K562 (cell line): ENCODE measurements at regions not wholly inside any gene's neighbourhood (a gene's known extent, or its start where the extent isn't known, plus 50 kb on each side); places are given as distances from the start of the nearest gene placed in this dataset.

Experiments used
- ATAC-seq: fragments of 200-7000 bp; cut with Tn5 transposase; 3 replicates; pipeline ENCODE4 v1.9.1; 2020; ENCODE audit warnings: moderate library complexity
- BruUV-seq: library from RNA; stranded (reverse); fragments of 400-500 nt; replicated peaks from 2 replicates; lab custom pipeline; 2021; lab: Mats Ljungman, UMichigan
- CTCF ChIA-PET: fragments of 300-600 bp; formaldehyde crosslinking; extraction: SDS; loops from one replicate; lab custom pipeline; 2021; ENCODE audit warnings: low intra/inter-chr PET ratio; lab: Yijun Ruan, JAX
- POLR2A ChIA-PET: fragments of 300-600, 350-650 bp; sonication (Branson Sonifier 250); formaldehyde crosslinking; extraction: SDS; loops from one replicate; lab custom pipeline; 2021; ENCODE audit warnings: antibody characterized with exemption, inconsistent platforms; lab: Yijun Ruan, JAX
- DNase-seq, 4 experiments: peaks; one replicate each; pipeline versions ENCODE4 v3.0.0 to v3.0.0-alpha.2; 2011 to 2018; ENCODE audit warnings: low spot score in 3 of 4, mixed read lengths in 3 of 4; ENCODE audit errors: extremely low read depth in 1 of 4
- FAIRE-seq: peaks from 2 replicates; lab custom pipeline; 2011; peaks lifted over from hg19 to GRCh38; lab: Jason Lieb, UNC
- H2AFZ ChIP-seq: 2 replicates; pipeline ENCODE4 v1.6.0; 2011; ENCODE audit warnings: low read depth, low read length, control low read depth, inconsistent platforms
- H3K27ac ChIP-seq: fragments of 200-600 bp; 3 replicates; pipeline ENCODE4 v1.8.0; 2011; ENCODE audit warnings: low read depth, mild to moderate bottlenecking, control low read depth, inconsistent platforms, low read length, moderate library complexity, mixed read lengths; ENCODE audit errors: extremely low read depth
- H3K27me3 ChIP-seq, 2 experiments: fragments of 300-600 bp in 1 of 2; 2 replicates in 1 of 2; 3 replicates in 1 of 2; pipeline versions ENCODE4 v1.6.0 to v1.8.0; 2011; ENCODE audit warnings: inconsistent platforms in 2 of 2, low read length in 2 of 2, mild to moderate bottlenecking in 1 of 2, mixed read lengths in 1 of 2, moderate library complexity in 1 of 2; ENCODE audit not compliant: control insufficient read depth in 2 of 2, insufficient read depth in 2 of 2
- H3K36me3 ChIP-seq: fragments of 300-600 bp; 3 replicates; pipeline ENCODE4 v1.8.0; 2011; ENCODE audit warnings: mild to moderate bottlenecking, low read length, inconsistent platforms; ENCODE audit not compliant: control insufficient read depth, insufficient read depth
- H3K4me1 ChIP-seq, 2 experiments: fragments of 200-600 bp in 1 of 2; replicated peaks in 1 of 2; 2 replicates in 1 of 2; 3 replicates in 1 of 2; pipeline versions ENCODE4 v1.5.1 to v1.8.0; 2011; ENCODE audit warnings: inconsistent platforms in 2 of 2, low read length in 2 of 2, mild to moderate bottlenecking in 1 of 2, mixed read lengths in 1 of 2, moderate library complexity in 1 of 2; ENCODE audit not compliant: control insufficient read depth in 2 of 2, insufficient read depth in 2 of 2
- H3K4me2 ChIP-seq: 2 replicates; pipeline ENCODE4 v1.6.1; 2011; ENCODE audit warnings: low read length, control low read depth, inconsistent platforms, mixed read lengths; ENCODE audit not compliant: insufficient read depth
- H3K4me3 ChIP-seq: fragments of 200-600 bp; sonication (generic), shearing (Covaris generic); 2 replicates; pipeline ENCODE4 v1.5.1; 2016; ENCODE audit warnings: control low read depth, inconsistent platforms
- H3K79me2 ChIP-seq: fragments of 200-600 bp; 3 replicates; pipeline ENCODE4 v1.8.0; 2011; ENCODE audit warnings: low read length, inconsistent platforms; ENCODE audit not compliant: control insufficient read depth, insufficient read depth
- H3K9ac ChIP-seq, 2 experiments: 2 replicates each; pipeline versions ENCODE4 v1.6.0 to v1.6.1; 2011; ENCODE audit warnings: low read depth in 2 of 2, low read length in 2 of 2, control low read depth in 1 of 2, inconsistent platforms in 1 of 2, mild to moderate bottlenecking in 1 of 2, mixed read lengths in 1 of 2; ENCODE audit not compliant: insufficient read depth in 1 of 2
- H3K9me1 ChIP-seq: one replicate; pipeline ENCODE4 v1.6.0; 2011; ENCODE audit warnings: inconsistent platforms, mild to moderate bottlenecking, low read length, moderate library complexity; ENCODE audit not compliant: control insufficient read depth, insufficient read depth
- H3K9me3 ChIP-seq: replicated peaks from 2 replicates; pipeline ENCODE4 v1.5.1; 2011; ENCODE audit warnings: low read depth, low read length, inconsistent platforms; ENCODE audit not compliant: control insufficient read depth, insufficient read depth
- H4K20me1 ChIP-seq: replicated peaks from 2 replicates; pipeline ENCODE4 v1.6.1; 2011; ENCODE audit warnings: low read length, inconsistent platforms, mixed read lengths; ENCODE audit not compliant: control insufficient read depth, insufficient read depth
- BHLHE40 ChIP-seq: IDR thresholded peaks from 2 replicates; pipeline ENCODE4 v1.6.1; 2011; ENCODE audit warnings: low read length, improper control_type of control experiment
- CHCHD3 ChIP-seq: fragments of 250-450 bp; sonication (Bioruptor Pico); IDR thresholded peaks from 2 replicates; pipeline ENCODE4 v2.1.2; 2022; ENCODE audit warnings: mild to moderate bottlenecking
- HOXB6 ChIP-seq: fragments of 250-450 bp; sonication (Bioruptor Pico); IDR thresholded peaks from 2 replicates; pipeline ENCODE4 v1.5.1; 2022; ENCODE audit warnings: mild to moderate bottlenecking, borderline replicate concordance
- PHTF2 ChIP-seq: fragments of 250-450 bp; sonication (Bioruptor Pico); IDR thresholded peaks from 2 replicates; pipeline ENCODE4 v1.5.0; 2021; ENCODE audit warnings: mild to moderate bottlenecking
- SIN3B ChIP-seq: fragments of 450-650 bp; IDR thresholded peaks from 2 replicates; pipeline ENCODE4 v1.6.1; 2017; ENCODE audit warnings: low read depth, mild to moderate bottlenecking, moderate library complexity
- XRCC5 ChIP-seq: fragments of 200-400 bp; formaldehyde crosslinking; IDR thresholded peaks from 2 replicates; pipeline ENCODE4 v1.6.1; 2017; ENCODE audit warnings: low read depth, mild to moderate bottlenecking, low read length
- ZNF316 ChIP-seq: fragments of 450-650 bp; IDR thresholded peaks from 2 replicates; pipeline ENCODE4 v1.6.1; 2016
- ZNF57 ChIP-seq: fragments of 450-650 bp; formaldehyde crosslinking; IDR thresholded peaks from 2 replicates; pipeline ENCODE4 v1.4.0; 2020; ENCODE audit warnings: mild to moderate bottlenecking, moderate library complexity
- ZNF77 ChIP-seq: fragments of 250-450 bp; sonication (Bioruptor Pico); IDR thresholded peaks from 2 replicates; pipeline ENCODE4 v1.5.0; 2020
- WGBS: fragments of 100-300 bp; shearing (Covaris generic); methylation state at CpG from one replicate; pipeline ENCODE4 v1.1.6; 2016; ENCODE audit warnings: low coverage, mixed read lengths; ENCODE audit not compliant: insufficient coverage; ENCODE audit errors: missing lambda C conversion rate; 5-methylcytosine and 5-hydroxymethylcytosine counted together
- in situ Hi-C: fragments of 300-500 bp; cut with MboI; formaldehyde crosslinking; loops from 4 replicates; pipeline ENCODE4 v1.15.0; 2018; ENCODE audit warnings: inconsistent platforms, mixed read lengths
- intact Hi-C: fragments of 100-400 bp; cut with micrococcal nuclease; formaldehyde crosslinking; loops from 2 replicates; pipeline ENCODE4 v1.14.2; 2022
- TF ChIP-seq, protein P1 (sequence below), 2 experiments: fragments of 450-650 bp; IDR thresholded peaks; 2 replicates each; pipeline ENCODE4 v1.6.1; 2016; ENCODE audit warnings: mild to moderate bottlenecking in 2 of 2, borderline replicate concordance in 1 of 2, low read depth in 1 of 2, moderate library complexity in 1 of 2

- ChIA-PET CTCF (no interaction called here), POLR2A (no interaction called here)
- H3K9ac ChIP-seq = no peak overlapping the region
- no peak overlapping the region for H3K4me2 ChIP-seq
- H3K4me3 ChIP-seq = no peak overlapping the region
- H3K27ac ChIP-seq = no peak overlapping the region
- no peaks in the 10 kb centered on the region for H3K9me3 ChIP-seq
- no peaks in the 10 kb centered on the region for H3K36me3 ChIP-seq
- H3K9me1 ChIP-seq = no peaks in the 10 kb centered on the region
- no peaks in the 10 kb centered on the region for H3K79me2 ChIP-seq
- 0% methylated on average over 2 of the region's 3 CpGs for WGBS
- H2AFZ ChIP-seq = no peak overlapping the region
- H3K4me1 ChIP-seq = no peaks in the 10 kb centered on the region
- no peak for ATAC-seq
- in situ Hi-C loops (no loop called here), intact Hi-C loops (no loop called here)
- no TSS peak for BruUV-seq
- no peaks in the 10 kb centered on the region for H3K27me3 ChIP-seq
- TF ChIP-seq XRCC5 (no peak), BHLHE40 (no peak), PHTF2 (CRISPR knock-in tag) (no peak), ZNF316 (no peak), ZNF77 (no peak)
- DNase-seq = no peak
- no peaks in the 10 kb centered on the region for H4K20me1 ChIP-seq
- no peak for FAIRE-seq
Measured at GRCh38 chr13:63700350-63700749, 2284.7 kb upstream of the PCDH20 start.

DNA sequence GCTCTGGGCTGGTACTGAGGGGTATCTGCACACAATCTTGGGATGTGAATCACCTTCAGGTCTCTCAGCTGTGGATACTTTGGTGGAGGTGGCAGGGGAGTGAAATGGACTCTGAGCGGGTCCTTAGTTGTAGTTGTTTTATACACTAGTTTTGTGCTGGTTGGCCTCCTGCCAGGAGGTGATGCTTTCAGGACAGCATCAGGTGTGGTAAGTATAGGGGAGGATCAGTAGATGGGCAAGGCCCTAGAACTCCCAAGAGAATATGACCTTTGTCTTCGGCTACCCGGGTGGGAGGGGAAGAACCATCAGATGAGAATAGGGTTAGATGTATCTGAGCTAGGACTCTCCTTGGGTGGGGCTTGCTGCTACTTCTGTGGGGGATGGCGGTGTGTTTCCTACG, 2284.3 kb upstream of the PCDH20 start:
- H3K9ac ChIP-seq = no peak overlapping the region
- intact Hi-C loops (no loop called here), in situ Hi-C loops (no loop called here)
- no TSS peak for BruUV-seq
- no peaks in the 10 kb centered on the region for H4K20me1 ChIP-seq
- no peaks in the 10 kb centered on the region for H3K4me1 ChIP-seq
- H3K9me1 ChIP-seq = no peaks in the 10 kb centered on the region
- H3K27me3 ChIP-seq = no peaks in the 10 kb centered on the region
- DNase-seq = no peak
- no peak overlapping the region for H3K4me3 ChIP-seq
- no peaks in the 10 kb centered on the region for H3K79me2 ChIP-seq
- H2AFZ ChIP-seq = no peak overlapping the region
- H3K27ac ChIP-seq = no peak overlapping the region
- FAIRE-seq = no peak
- no peaks in the 10 kb centered on the region for H3K9me3 ChIP-seq
- ATAC-seq = no peak
- no peak overlapping the region for H3K4me2 ChIP-seq
- ChIA-PET CTCF (no interaction called here), POLR2A (no interaction called here)
- no peaks in the 10 kb centered on the region for H3K36me3 ChIP-seq
- WGBS = 0% methylated on average over 4 of the region's 5 CpGs
- TF ChIP-seq ZNF57 (CRISPR knock-in tag) (no peak), SIN3B (no peak), HOXB6 (CRISPR knock-in tag) (no peak), CHCHD3 (CRISPR knock-in tag) (no peak)
- TF ChIP-seq, protein P1, sequence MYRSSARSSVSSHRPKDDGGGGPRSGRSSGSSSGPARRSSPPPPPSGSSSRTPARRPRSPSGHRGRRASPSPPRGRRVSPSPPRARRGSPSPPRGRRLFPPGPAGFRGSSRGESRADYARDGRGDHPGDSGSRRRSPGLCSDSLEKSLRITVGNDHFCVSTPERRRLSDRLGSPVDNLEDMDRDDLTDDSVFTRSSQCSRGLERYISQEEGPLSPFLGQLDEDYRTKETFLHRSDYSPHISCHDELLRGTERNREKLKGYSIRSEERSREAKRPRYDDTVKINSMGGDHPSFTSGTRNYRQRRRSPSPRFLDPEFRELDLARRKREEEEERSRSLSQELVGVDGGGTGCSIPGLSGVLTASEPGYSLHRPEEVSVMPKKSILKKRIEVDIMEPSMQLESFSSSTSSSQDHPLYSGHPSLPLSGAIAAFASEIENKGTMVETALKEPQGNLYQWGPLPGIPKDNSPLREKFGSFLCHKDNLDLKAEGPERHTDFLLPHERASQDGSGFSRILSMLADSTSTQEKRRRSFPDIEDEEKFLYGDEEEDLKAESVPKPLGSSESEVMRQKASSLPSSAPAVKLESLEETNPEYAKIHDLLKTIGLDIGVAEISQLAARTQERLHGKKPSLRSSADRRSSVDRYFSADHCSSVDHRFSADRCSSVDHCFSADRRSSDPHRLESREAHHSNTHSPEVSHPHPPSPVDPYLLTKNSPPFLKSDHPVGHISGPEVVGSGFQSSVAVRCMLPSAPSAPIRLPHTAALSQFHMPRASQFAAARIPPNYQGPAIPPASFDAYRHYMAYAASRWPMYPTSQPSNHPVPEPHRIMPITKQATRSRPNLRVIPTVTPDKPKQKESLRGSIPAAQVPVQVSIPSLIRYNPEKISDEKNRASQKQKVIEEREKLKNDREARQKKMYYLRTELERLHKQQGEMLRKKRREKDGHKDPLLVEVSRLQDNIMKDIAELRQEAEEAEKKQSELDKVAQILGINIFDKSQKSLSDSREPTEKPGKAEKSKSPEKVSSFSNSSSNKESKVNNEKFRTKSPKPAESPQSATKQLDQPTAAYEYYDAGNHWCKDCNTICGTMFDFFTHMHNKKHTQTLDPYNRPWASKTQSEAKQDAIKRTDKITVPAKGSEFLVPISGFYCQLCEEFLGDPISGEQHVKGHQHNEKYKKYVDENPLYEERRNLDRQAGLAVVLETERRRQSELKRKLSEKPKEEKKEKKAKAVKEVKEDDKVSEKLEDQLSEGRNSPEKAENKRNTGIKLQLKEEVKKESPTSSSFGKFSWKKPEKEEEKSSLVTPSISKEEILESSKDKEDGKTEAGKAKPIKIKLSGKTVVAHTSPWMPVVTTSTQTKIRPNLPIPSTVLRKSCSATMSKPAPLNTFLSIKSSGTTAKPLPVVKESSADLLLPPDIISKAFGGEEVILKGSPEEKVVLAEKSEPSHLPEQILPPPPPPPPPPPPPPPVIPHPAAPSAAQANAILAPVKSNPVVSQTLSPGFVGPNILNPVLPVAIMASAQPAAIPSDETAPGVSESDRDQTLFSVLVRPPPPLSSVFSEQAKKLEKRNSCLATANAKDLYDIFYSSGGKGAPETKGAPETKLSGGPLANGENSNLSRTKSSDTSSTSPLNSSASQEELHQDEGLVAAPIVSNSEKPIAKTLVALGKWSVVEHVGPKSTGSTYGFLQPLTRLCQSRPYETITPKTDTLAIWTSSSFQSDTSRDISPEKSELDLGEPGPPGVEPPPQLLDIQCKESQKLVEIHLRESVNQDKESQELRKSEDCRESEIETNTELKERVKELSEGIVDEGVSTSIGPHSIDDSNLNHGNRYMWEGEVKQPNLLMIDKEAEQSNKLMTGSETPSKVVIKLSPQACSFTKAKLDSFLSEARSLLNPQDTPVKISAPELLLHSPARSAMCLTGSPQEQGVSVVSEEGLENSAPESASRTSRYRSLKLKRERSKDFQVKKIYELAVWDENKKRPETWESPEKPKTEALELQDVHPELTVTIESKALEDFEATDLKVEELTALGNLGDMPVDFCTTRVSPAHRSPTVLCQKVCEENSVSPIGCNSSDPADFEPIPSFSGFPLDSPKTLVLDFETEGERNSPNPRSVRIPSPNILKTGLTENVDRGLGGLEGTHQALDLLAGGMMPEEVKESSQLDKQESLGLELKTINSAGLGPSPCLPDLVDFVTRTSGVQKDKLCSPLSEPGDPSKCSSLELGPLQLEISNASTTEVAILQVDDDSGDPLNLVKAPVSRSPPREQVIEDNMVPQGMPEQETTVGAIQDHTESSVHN (IDR thresholded peaks at IDR 0.05; ENCODE audit: borderline replicate concordance in 1 of 2, low read depth in 1 of 2) = no peak
